HUDEP-2 (cell line): ENCODE measurements at regions not wholly inside any gene's neighbourhood (a gene's known extent, or its start where the extent isn't known, plus 50 kb on each side); places are given as distances from the start of the nearest gene placed in this dataset.

Experiments
- DNase-seq, 76 experiments: peaks; one replicate each; lab custom pipeline; 2025; ENCODE audit not compliant: unreplicated experiment in 76 of 76; lab: John Stamatoyannopoulos, UW

- no peak for DNase-seq
Measured at GRCh38 chr2:190807886-190808285, 72.7 kb upstream of the GLS start.

DNA sequence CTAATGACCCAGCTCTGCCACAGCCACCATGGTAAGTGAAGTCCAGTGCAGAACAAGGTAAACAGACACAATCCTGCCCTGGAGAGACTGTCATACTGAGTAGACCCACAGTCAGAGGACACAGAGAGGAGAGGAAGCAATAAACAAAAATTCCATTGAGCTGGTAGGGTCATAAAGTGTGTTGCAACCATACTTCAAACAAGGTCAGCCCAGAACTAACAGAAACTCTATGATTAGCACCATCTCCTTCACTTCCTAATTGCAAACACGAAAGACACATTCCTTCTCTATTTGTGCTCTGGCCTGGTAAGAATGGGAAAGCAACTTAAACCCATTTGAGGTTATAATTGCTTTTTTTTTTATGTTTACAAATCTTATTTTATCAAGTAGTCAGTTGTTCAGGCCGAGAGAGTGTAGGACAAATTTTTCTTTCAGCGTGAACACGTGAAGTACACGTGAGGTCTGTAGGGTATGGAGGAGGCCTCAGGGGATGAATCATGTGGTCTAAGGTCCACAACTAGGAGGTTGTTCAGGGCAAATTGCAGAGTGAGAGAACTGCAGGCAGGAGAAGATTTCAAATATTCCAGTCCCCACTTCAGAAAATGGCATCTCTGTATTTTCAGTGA lies 71.4 kb upstream of the GLS start:
- DNase-seq = no peak

- no peak for DNase-seq
Measured at GRCh38 chr2:190809876-190810525, 70.6 kb upstream of the GLS start.

GRCh38 chr2:190810981-190811587 lies 69.5 kb upstream of the GLS start:
- DNase-seq = no peak

DNA sequence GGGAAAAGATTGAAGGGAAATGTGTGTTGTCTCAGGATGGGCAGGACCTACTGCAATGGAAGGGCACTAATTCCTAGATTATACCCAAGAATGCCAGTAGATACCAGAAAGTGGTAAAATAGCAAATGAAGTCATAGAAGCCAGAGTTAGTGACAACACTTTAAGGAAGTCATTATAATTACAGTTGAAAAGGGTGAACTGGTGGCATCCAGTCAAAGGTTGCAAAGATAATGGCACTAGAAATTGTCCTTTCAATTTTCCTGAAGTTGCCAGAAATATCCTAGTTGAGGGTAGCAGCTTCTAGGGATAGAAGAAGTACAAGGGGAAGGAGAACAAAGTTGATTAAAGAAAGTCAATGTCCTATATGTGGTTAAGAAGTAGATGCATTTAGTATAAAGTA lies 68.8 kb upstream of the GLS start:
- no peak for DNase-seq

- no peak for DNase-seq
Measured at GRCh38 chr2:190812506-190813294, 67.9 kb upstream of the GLS start.

DNA sequence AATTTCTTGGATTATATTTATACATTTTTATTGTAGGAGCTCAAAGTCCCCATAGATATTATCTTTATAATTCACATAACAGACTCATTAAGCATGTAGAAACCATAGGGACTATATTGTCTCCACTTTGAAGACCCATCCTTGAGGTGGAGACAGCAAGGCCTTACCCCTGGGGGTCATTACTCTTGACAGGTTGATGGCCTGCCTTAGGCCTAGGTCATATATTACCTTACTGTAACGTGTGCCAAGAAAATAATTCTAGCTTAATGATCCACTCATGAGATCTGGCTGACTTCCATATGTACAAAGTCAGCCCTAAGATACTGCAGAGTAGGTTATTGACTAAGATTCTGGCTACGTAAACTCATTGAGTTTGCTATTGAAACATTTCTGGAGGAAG lies 65.4 kb upstream of the GLS start:
- no peak for DNase-seq

GRCh38 chr2:190817082-190817481 lies 63.5 kb upstream of the GLS start:
- DNase-seq = no peak

- no peak for DNase-seq
Measured at GRCh38 chr2:190819840-190820301, 60.8 kb upstream of the GLS start.

- DNase-seq = no peak
Measured at GRCh38 chr2:190820416-190820815, 60.2 kb upstream of the GLS start.

GRCh38 chr2:190822043-190822442 lies 58.6 kb upstream of the GLS start:
- no peak for DNase-seq

GRCh38 chr2:190827720-190828119 lies 52.9 kb upstream of the GLS start:
- DNase-seq = no peak

- no peak for DNase-seq
Measured at GRCh38 chr2:190829642-190830041, 51.0 kb upstream of the GLS start.
